ENCODE measurements at regions not wholly inside any gene's neighbourhood (a gene's known extent, or its start where the extent isn't known, plus 50 kb on each side); places are given as distances from the start of the nearest gene placed in this dataset.

GRCh38 chr22:19582033-19582693, 58.0 kb upstream of the CLDN5 start:
- Histone ChIP-seq H3K27ac (ENCODE audit: low read depth in 1 of 3, low read length in 2 of 3) (no peak overlapping the region), H3K36me3 (ENCODE audit: control insufficient read depth in 3 of 3, insufficient read depth in 2 of 3, low read depth in 1 of 3, low read length in 3 of 3) (no peaks in the 10 kb centered on the region), H3K27me3 (ENCODE audit: control insufficient read depth in 3 of 3, insufficient read depth in 3 of 3, low read length in 3 of 3) (no peaks in the 10 kb centered on the region), H3K4me3 (ENCODE audit: low read depth in 1 of 3, low read length in 3 of 3) (no peak overlapping the region), H3K9me3 (ENCODE audit: control insufficient read depth in 2 of 2, insufficient read depth in 1 of 2, low read depth in 1 of 2, low read length in 1 of 2) (no peaks in the 10 kb centered on the region), H3K4me1 (ENCODE audit: control insufficient read depth in 3 of 3, insufficient read depth in 2 of 3, low read depth in 1 of 3, low read length in 2 of 3) (no peaks in the 10 kb centered on the region)
- FAIRE-seq (no peak), DNase-seq (no peak)
- WGBS, 3 donors = 87 to 90% (median 90%) methylated on average over 17 of the region's 17 CpGs

- H3K4me3 ChIP-seq (ENCODE audit: low read depth in 1 of 3, low read length in 3 of 3) = no peak overlapping the region
- H3K36me3 ChIP-seq (ENCODE audit: control insufficient read depth in 3 of 3, insufficient read depth in 2 of 3, low read depth in 1 of 3, low read length in 3 of 3) = no peaks in the 10 kb centered on the region
- H3K27me3 ChIP-seq (ENCODE audit: control insufficient read depth in 3 of 3, insufficient read depth in 3 of 3, low read length in 3 of 3) = peaks cover 0 to 3% (median 0%) of the 10 kb centered on the region in 3 donors
- 66 to 74% (median 69%) methylated on average over 11 of the region's 11 CpGs for WGBS, 3 donors
- no peaks in the 10 kb centered on the region for H3K4me1 ChIP-seq (ENCODE audit: control insufficient read depth in 3 of 3, insufficient read depth in 2 of 3, low read depth in 1 of 3, low read length in 2 of 3)
- FAIRE-seq = no peak
- no peak for DNase-seq
- no peak overlapping the region for H3K27ac ChIP-seq (ENCODE audit: low read depth in 1 of 3, low read length in 2 of 3)
- H3K9me3 ChIP-seq (ENCODE audit: control insufficient read depth in 2 of 2, insufficient read depth in 1 of 2, low read depth in 1 of 2, low read length in 1 of 2) = no peaks in the 10 kb centered on the region
These were observed 62.9 kb upstream of the CLDN5 start for GRCh38 chr22:19586922-19587684.

GRCh38 chr22:19590696-19591095, 66.5 kb upstream of the CLDN5 start:
- FAIRE-seq = no peak
- no peaks in the 10 kb centered on the region for H3K4me1 ChIP-seq (ENCODE audit: control insufficient read depth in 3 of 3, insufficient read depth in 2 of 3, low read depth in 1 of 3, low read length in 2 of 3)
- 70 to 79% (median 74%) methylated on average over 5 of the region's 5 CpGs for WGBS, 3 donors

GRCh38 chr22:19591568-19591967, 67.4 kb upstream of the CLDN5 start:
- no peak for DNase-seq
- Histone ChIP-seq H3K4me1 (ENCODE audit: control insufficient read depth in 3 of 3, insufficient read depth in 2 of 3, low read depth in 1 of 3, low read length in 2 of 3) (no peaks in the 10 kb centered on the region), H3K27me3 (ENCODE audit: control insufficient read depth in 3 of 3, insufficient read depth in 3 of 3, low read length in 3 of 3) (peaks cover 0 to 3% (median 0%) of the 10 kb centered on the region in 3 donors), H3K4me3 (ENCODE audit: low read depth in 1 of 3, low read length in 3 of 3) (no peak overlapping the region), H3K9me3 (ENCODE audit: control insufficient read depth in 2 of 2, insufficient read depth in 1 of 2, low read depth in 1 of 2, low read length in 1 of 2) (no peaks in the 10 kb centered on the region), H3K27ac (ENCODE audit: low read depth in 1 of 3, low read length in 2 of 3) (no peak overlapping the region), H3K36me3 (ENCODE audit: control insufficient read depth in 3 of 3, insufficient read depth in 2 of 3, low read depth in 1 of 3, low read length in 3 of 3) (no peaks in the 10 kb centered on the region)
- 56 to 93% (median 69%) methylated on average over 2 of the region's 2 CpGs for WGBS, 3 donors
- FAIRE-seq = no peak

More at GRCh38 chr22:19590696-19591095, 66.5 kb upstream of the CLDN5 start:
- H3K27ac ChIP-seq (ENCODE audit: low read depth in 1 of 3, low read length in 2 of 3) = no peak overlapping the region
- H3K4me3 ChIP-seq (ENCODE audit: low read depth in 1 of 3, low read length in 3 of 3) = no peak overlapping the region
- DNase-seq = no peak
- peaks cover 0 to 3% (median 0%) of the 10 kb centered on the region in 3 donors for H3K27me3 ChIP-seq (ENCODE audit: control insufficient read depth in 3 of 3, insufficient read depth in 3 of 3, low read length in 3 of 3)
- no peaks in the 10 kb centered on the region for H3K36me3 ChIP-seq (ENCODE audit: control insufficient read depth in 3 of 3, insufficient read depth in 2 of 3, low read depth in 1 of 3, low read length in 3 of 3)
- no peaks in the 10 kb centered on the region for H3K9me3 ChIP-seq (ENCODE audit: control insufficient read depth in 2 of 2, insufficient read depth in 1 of 2, low read depth in 1 of 2, low read length in 1 of 2)

- H3K4me3 ChIP-seq (ENCODE audit: low read depth in 1 of 3, low read length in 3 of 3) = no peak overlapping the region
- FAIRE-seq (no peak), DNase-seq (no peak)
- WGBS, 3 donors = 94 to 95% (median 95%) methylated on average over 4 of the region's 4 CpGs
- no peak overlapping the region for H3K27ac ChIP-seq (ENCODE audit: low read depth in 1 of 3, low read length in 2 of 3)
- no peaks in the 10 kb centered on the region for H3K4me1 ChIP-seq (ENCODE audit: control insufficient read depth in 3 of 3, insufficient read depth in 2 of 3, low read depth in 1 of 3, low read length in 2 of 3)
- H3K27me3 ChIP-seq (ENCODE audit: control insufficient read depth in 3 of 3, insufficient read depth in 3 of 3, low read length in 3 of 3) = peaks cover 0 to 3% (median 0%) of the 10 kb centered on the region in 3 donors
- no peaks in the 10 kb centered on the region for H3K36me3 ChIP-seq (ENCODE audit: control insufficient read depth in 3 of 3, insufficient read depth in 2 of 3, low read depth in 1 of 3, low read length in 3 of 3)
- no peaks in the 10 kb centered on the region for H3K9me3 ChIP-seq (ENCODE audit: control insufficient read depth in 2 of 2, insufficient read depth in 1 of 2, low read depth in 1 of 2, low read length in 1 of 2)
These were observed 68.3 kb upstream of the CLDN5 start for GRCh38 chr22:19592464-19592863.

- no peak for FAIRE-seq
- Histone ChIP-seq H3K4me1 (ENCODE audit: control insufficient read depth in 3 of 3, insufficient read depth in 2 of 3, low read depth in 1 of 3, low read length in 2 of 3) (no peaks in the 10 kb centered on the region), H3K27me3 (ENCODE audit: control insufficient read depth in 3 of 3, insufficient read depth in 3 of 3, low read length in 3 of 3) (no peaks in the 10 kb centered on the region), H3K4me3 (ENCODE audit: low read depth in 1 of 3, low read length in 3 of 3) (no peak overlapping the region), H3K9me3 (ENCODE audit: control insufficient read depth in 2 of 2, insufficient read depth in 1 of 2, low read depth in 1 of 2, low read length in 1 of 2) (no peaks in the 10 kb centered on the region), H3K27ac (ENCODE audit: low read depth in 1 of 3, low read length in 2 of 3) (no peak overlapping the region), H3K36me3 (ENCODE audit: control insufficient read depth in 3 of 3, insufficient read depth in 2 of 3, low read depth in 1 of 3, low read length in 3 of 3) (no peaks in the 10 kb centered on the region)
- 53 to 62% (median 60%) methylated on average over 7 of the region's 7 CpGs for WGBS, 3 donors
- DNase-seq = no peak
These were observed 69.9 kb upstream of the CLDN5 start for GRCh38 chr22:19593991-19594569.

- whole genome bisulfite sequencing, 3 donors = 75 to 87% (median 85%) methylated on average over 7 of the region's 7 CpGs
- Histone ChIP-seq H3K27ac (ENCODE audit: low read depth in 1 of 3, low read length in 2 of 3) (no peak overlapping the region), H3K4me1 (ENCODE audit: control insufficient read depth in 3 of 3, insufficient read depth in 2 of 3, low read depth in 1 of 3, low read length in 2 of 3) (no peaks in the 10 kb centered on the region), H3K27me3 (ENCODE audit: control insufficient read depth in 3 of 3, insufficient read depth in 3 of 3, low read length in 3 of 3) (no peaks in the 10 kb centered on the region), H3K4me3 (ENCODE audit: low read depth in 1 of 3, low read length in 3 of 3) (no peak overlapping the region), H3K9me3 (ENCODE audit: control insufficient read depth in 2 of 2, insufficient read depth in 1 of 2, low read depth in 1 of 2, low read length in 1 of 2) (no peaks in the 10 kb centered on the region), H3K36me3 (ENCODE audit: control insufficient read depth in 3 of 3, insufficient read depth in 2 of 3, low read depth in 1 of 3, low read length in 3 of 3) (no peaks in the 10 kb centered on the region)
- DNase-seq (no peak), FAIRE-seq (no peak)
These were observed 71.3 kb upstream of the CLDN5 start for GRCh38 chr22:19595532-19595931.

- WGBS, 3 donors = 71 to 74% (median 73%) methylated on average over 20 of the region's 20 CpGs
- Histone ChIP-seq H3K4me1 (ENCODE audit: control insufficient read depth in 3 of 3, insufficient read depth in 2 of 3, low read depth in 1 of 3, low read length in 2 of 3) (no peaks in the 10 kb centered on the region), H3K27me3 (ENCODE audit: control insufficient read depth in 3 of 3, insufficient read depth in 3 of 3, low read length in 3 of 3) (no peaks in the 10 kb centered on the region), H3K9me3 (ENCODE audit: control insufficient read depth in 2 of 2, insufficient read depth in 1 of 2, low read depth in 1 of 2, low read length in 1 of 2) (no peaks in the 10 kb centered on the region), H3K4me3 (ENCODE audit: low read depth in 1 of 3, low read length in 3 of 3) (no peak overlapping the region), H3K27ac (ENCODE audit: low read depth in 1 of 3, low read length in 2 of 3) (no peak overlapping the region), H3K36me3 (ENCODE audit: control insufficient read depth in 3 of 3, insufficient read depth in 2 of 3, low read depth in 1 of 3, low read length in 3 of 3) (no peaks in the 10 kb centered on the region)
- no peak for FAIRE-seq
- DNase-seq = no peak
These were observed 72.6 kb upstream of the CLDN5 start for GRCh38 chr22:19596680-19597398.
